H9 (cell line): ENCODE measurements at regions not wholly inside any gene's neighbourhood (a gene's known extent, or its start where the extent isn't known, plus 50 kb on each side); places are given as distances from the start of the nearest gene placed in this dataset.
A peak's percentile ranks its signal among the peaks of the same experiment; 100 is the strongest.

Experiments used
- DNase-seq: peaks from one replicate; pipeline ENCODE4 v3.0.0-alpha.2; 2017
- H2AFZ ChIP-seq: one replicate; pipeline ENCODE4 v1.6.1; 2013; ENCODE audit warnings: mild to moderate bottlenecking, low read length, control low read depth, moderate library complexity
- H2AK5ac ChIP-seq: 2 replicates; pipeline ENCODE4 v1.6.1; 2013; ENCODE audit warnings: low read length, control low read depth, mixed read lengths; ENCODE audit not compliant: insufficient read length
- H2BK120ac ChIP-seq: one replicate; pipeline ENCODE4 v1.6.1; 2013; ENCODE audit warnings: low read depth, mild to moderate bottlenecking, low read length, control low read depth, inconsistent platforms; ENCODE audit not compliant: poor library complexity, severe bottlenecking
- H2BK12ac ChIP-seq: 2 replicates; pipeline ENCODE4 v1.6.1; 2013; ENCODE audit warnings: low read length, control low read depth, mixed read lengths, low read depth; ENCODE audit not compliant: insufficient read length
- H2BK15ac ChIP-seq: 2 replicates; pipeline ENCODE4 v1.6.1; 2013; ENCODE audit warnings: low read depth, low read length, control low read depth
- H2BK20ac ChIP-seq: one replicate; pipeline ENCODE4 v1.6.1; 2013; ENCODE audit warnings: low read depth, mild to moderate bottlenecking, low read length, control low read depth, inconsistent platforms; ENCODE audit not compliant: poor library complexity, severe bottlenecking
- H2BK5ac ChIP-seq: 2 replicates; pipeline ENCODE4 v1.6.1; 2013; ENCODE audit warnings: low read length, control low read depth, mixed read lengths; ENCODE audit not compliant: insufficient read length
- H3K14ac ChIP-seq: 2 replicates; pipeline ENCODE4 v1.6.1; 2013; ENCODE audit warnings: low read length, control low read depth; ENCODE audit not compliant: insufficient read depth
- H3K18ac ChIP-seq: 2 replicates; pipeline ENCODE4 v1.6.1; 2013; ENCODE audit warnings: low read depth, mild to moderate bottlenecking, mixed read lengths, low read length, control low read depth; ENCODE audit not compliant: insufficient read length
- H3K23ac ChIP-seq: 2 replicates; pipeline ENCODE4 v1.6.1; 2013; ENCODE audit warnings: low read length, control low read depth, mixed read lengths, low read depth; ENCODE audit not compliant: insufficient read length
- H3K23me2 ChIP-seq: 2 replicates; pipeline ENCODE4 v1.6.1; 2013; ENCODE audit warnings: low read depth, mild to moderate bottlenecking, mixed read lengths, low read length, control low read depth; ENCODE audit not compliant: insufficient read length, poor library complexity, severe bottlenecking
- H3K27ac ChIP-seq: 2 replicates; pipeline ENCODE4 v1.5.1; 2013; ENCODE audit warnings: low read length, control low read depth, mixed read lengths, low read depth; ENCODE audit not compliant: insufficient read length
- H3K27me3 ChIP-seq: 2 replicates; pipeline ENCODE4 v1.6.1; 2013; ENCODE audit warnings: low read length, control low read depth, inconsistent platforms; ENCODE audit not compliant: insufficient read depth
- H3K4ac ChIP-seq: 2 replicates; pipeline ENCODE4 v1.6.1; 2013; ENCODE audit warnings: low read depth, mild to moderate bottlenecking, control low read depth, inconsistent platforms, low read length, moderate library complexity
- H3K4me1 ChIP-seq: 2 replicates; pipeline ENCODE4 v1.6.1; 2013; ENCODE audit warnings: low read length, control low read depth, inconsistent platforms; ENCODE audit not compliant: insufficient read depth
- H3K4me2 ChIP-seq: 2 replicates; pipeline ENCODE4 v1.6.1; 2013; ENCODE audit warnings: low read length, control low read depth, mixed read lengths; ENCODE audit not compliant: insufficient read length, insufficient read depth
- H3K56ac ChIP-seq: 2 replicates; pipeline ENCODE4 v1.6.1; 2013; ENCODE audit warnings: low read depth, mild to moderate bottlenecking, mixed read lengths, low read length, control low read depth; ENCODE audit not compliant: insufficient read length
- H3K79me1 ChIP-seq: 2 replicates; pipeline ENCODE4 v1.6.1; 2013; ENCODE audit warnings: low read depth, mild to moderate bottlenecking, moderate library complexity, low read length, control low read depth, inconsistent platforms; ENCODE audit not compliant: insufficient read depth, poor library complexity, severe bottlenecking
- H3K79me2 ChIP-seq: 2 replicates; pipeline ENCODE4 v1.6.1; 2013; ENCODE audit warnings: low read length, control low read depth, inconsistent platforms; ENCODE audit not compliant: insufficient read depth
- H3K9ac ChIP-seq: 2 replicates; pipeline ENCODE4 v1.6.1; 2013; ENCODE audit warnings: low read length, control low read depth, mixed read lengths; ENCODE audit not compliant: insufficient read length; ENCODE audit errors: extremely low read depth
- H3K9me3 ChIP-seq: one replicate; pipeline ENCODE4 v1.6.1; 2013; ENCODE audit warnings: low read depth, low read length, inconsistent platforms; ENCODE audit not compliant: control insufficient read depth
- H3T11ph ChIP-seq: one replicate; pipeline ENCODE4 v1.6.1; 2013; ENCODE audit warnings: mild to moderate bottlenecking, low read length, control low read depth, inconsistent platforms
- H4K20me1 ChIP-seq: one replicate; pipeline ENCODE4 v1.6.1; 2013; ENCODE audit not compliant: control insufficient read depth, insufficient read length, insufficient read depth
- H4K5ac ChIP-seq: 2 replicates; pipeline ENCODE4 v1.6.1; 2013; ENCODE audit warnings: low read depth, mild to moderate bottlenecking, mixed read lengths, low read length, control low read depth; ENCODE audit not compliant: insufficient read length
- H4K8ac ChIP-seq: replicated peaks from 2 replicates; pipeline ENCODE4 v1.6.1; 2013; ENCODE audit warnings: low read length, control low read depth, mixed read lengths, low read depth; ENCODE audit not compliant: insufficient read length
- H4K91ac ChIP-seq: 2 replicates; pipeline ENCODE4 v1.6.1; 2013; ENCODE audit warnings: low read depth, mild to moderate bottlenecking, moderate library complexity, mixed read lengths, low read length, control low read depth; ENCODE audit not compliant: insufficient read length
- H3K27ac Mint-ChIP-seq, 3 experiments: 2 replicates in 2 of 3; 3 replicates in 1 of 3; pipeline ENCODE4 v1.8.0; 2020 to 2021; ENCODE audit warnings: mixed read lengths in 3 of 3, mild to moderate bottlenecking in 1 of 3, moderate library complexity in 1 of 3
- H3K27me3 Mint-ChIP-seq: 2 replicates; pipeline ENCODE4 v1.8.0; 2021; ENCODE audit warnings: low read depth, mild to moderate bottlenecking, moderate library complexity, mixed read lengths
- H3K36me3 Mint-ChIP-seq, 3 experiments: 2 replicates in 2 of 3; 3 replicates in 1 of 3; pipeline ENCODE4 v1.8.0; 2020 to 2021; ENCODE audit warnings: low read depth in 3 of 3, mixed read lengths in 3 of 3; ENCODE audit not compliant: insufficient read depth in 1 of 3
- H3K4me1 Mint-ChIP-seq, 2 experiments: 2 replicates each; pipeline ENCODE4 v1.8.0; 2020; ENCODE audit warnings: mixed read lengths in 2 of 2
- H3K4me3 Mint-ChIP-seq, 2 experiments: 2 replicates in 1 of 2; 3 replicates in 1 of 2; pipeline ENCODE4 v1.8.0; 2020 to 2021; ENCODE audit warnings: mild to moderate bottlenecking in 2 of 2, mixed read lengths in 2 of 2, moderate library complexity in 1 of 2
- H3K9me3 Mint-ChIP-seq, 2 experiments: 2 replicates in 1 of 2; 3 replicates in 1 of 2; pipeline ENCODE4 v1.8.0; 2020; ENCODE audit warnings: mild to moderate bottlenecking in 2 of 2, mixed read lengths in 2 of 2, moderate library complexity in 1 of 2
- WGBS: extraction: QIAGEN DNeasy Blood & Tissue Kit; methylation state at CpG from one replicate; pipeline ENCODE4 v1.1.7; 2013; ENCODE audit warnings: missing lambda C conversion rate, low lambda C conversion rate, mixed read lengths; ENCODE audit not compliant: insufficient read length; ENCODE audit errors: extremely low coverage; 5-methylcytosine and 5-hydroxymethylcytosine counted together
- TF ChIP-seq, protein P1 (sequence below): fragments of 200-600 bp; sonication (generic); conservative IDR thresholded peaks from 3 replicates; pipeline ENCODE4 v1.8.0; 2021; ENCODE audit warnings: antibody characterized with exemption, mild to moderate bottlenecking

DNA sequence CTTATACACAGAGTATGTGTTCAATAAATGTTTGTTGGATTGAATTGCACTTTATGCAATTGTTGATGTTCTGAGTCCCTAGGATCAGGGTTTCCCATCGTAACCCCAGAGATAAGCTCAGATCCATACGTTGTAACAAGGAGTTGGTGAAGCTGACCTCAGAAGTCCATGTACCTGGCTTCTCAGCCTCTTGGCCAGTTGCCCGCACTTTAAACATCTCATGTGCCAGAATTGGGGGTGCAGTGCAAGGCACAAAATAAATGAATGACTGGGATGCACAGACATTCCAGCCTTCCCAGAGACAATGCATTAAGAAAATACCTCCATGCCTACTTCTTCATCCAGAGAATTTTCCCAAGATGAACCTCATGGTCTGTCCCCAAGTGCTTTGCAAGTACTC is 142.9 kb upstream of the IL12A start:
- Histone ChIP-seq H4K20me1 (no peaks in the 10 kb centered on the region), H2AK5ac (no peak overlapping the region), H2BK15ac (no peak overlapping the region), H3K18ac (no peak overlapping the region), H3T11ph (no peak overlapping the region), H4K8ac (no peak overlapping the region), H3K23ac (no peak overlapping the region), H4K5ac (no peak overlapping the region), H3K9me3 (no peaks in the 10 kb centered on the region), H3K9ac (no peak overlapping the region), H3K4me2 (no peak overlapping the region), H4K91ac (no peak overlapping the region), H3K27ac (no peak overlapping the region), H2BK5ac (no peak overlapping the region), H3K79me1 (no peaks in the 10 kb centered on the region), H3K4me1 (no peaks in the 10 kb centered on the region; the same call in 1 of the 2 replicates), H3K56ac (no peak overlapping the region), H3K27me3 (no peaks in the 10 kb centered on the region), H2AFZ (no peak overlapping the region), H2BK120ac (no peak overlapping the region), H3K14ac (no peak overlapping the region), H2BK12ac (no peak overlapping the region), H3K23me2 (no peaks in the 10 kb centered on the region), H3K4ac (no peak overlapping the region), H2BK20ac (no peak overlapping the region), H3K79me2 (peaks cover 2% of the 10 kb centered on the region; the same call in 1 of the 2 replicates)
- Mint-ChIP-seq H3K4me3 (no peak overlapping the region), H3K27me3 (no peaks in the 10 kb centered on the region), H3K4me1 (peaks cover 21 to 22% of the 10 kb centered on the region in 2 experiments), H3K36me3 (peaks cover 2 to 19% (median 13%) of the 10 kb centered on the region in 3 experiments; a peak in 6 of 7 replicates), H3K9me3 (peaks cover 7 to 18% of the 10 kb centered on the region in 2 experiments; a peak in 4 of 5 replicates), H3K27ac (peak overlapping the region in 2 of 3 experiments; percentile 51 to 52; a peak in 2 of 7 replicates)
- no CpG with 5 or more reads among the region's 3 CpGs for WGBS
- no peak for DNase-seq
- TF ChIP-seq, protein P1, sequence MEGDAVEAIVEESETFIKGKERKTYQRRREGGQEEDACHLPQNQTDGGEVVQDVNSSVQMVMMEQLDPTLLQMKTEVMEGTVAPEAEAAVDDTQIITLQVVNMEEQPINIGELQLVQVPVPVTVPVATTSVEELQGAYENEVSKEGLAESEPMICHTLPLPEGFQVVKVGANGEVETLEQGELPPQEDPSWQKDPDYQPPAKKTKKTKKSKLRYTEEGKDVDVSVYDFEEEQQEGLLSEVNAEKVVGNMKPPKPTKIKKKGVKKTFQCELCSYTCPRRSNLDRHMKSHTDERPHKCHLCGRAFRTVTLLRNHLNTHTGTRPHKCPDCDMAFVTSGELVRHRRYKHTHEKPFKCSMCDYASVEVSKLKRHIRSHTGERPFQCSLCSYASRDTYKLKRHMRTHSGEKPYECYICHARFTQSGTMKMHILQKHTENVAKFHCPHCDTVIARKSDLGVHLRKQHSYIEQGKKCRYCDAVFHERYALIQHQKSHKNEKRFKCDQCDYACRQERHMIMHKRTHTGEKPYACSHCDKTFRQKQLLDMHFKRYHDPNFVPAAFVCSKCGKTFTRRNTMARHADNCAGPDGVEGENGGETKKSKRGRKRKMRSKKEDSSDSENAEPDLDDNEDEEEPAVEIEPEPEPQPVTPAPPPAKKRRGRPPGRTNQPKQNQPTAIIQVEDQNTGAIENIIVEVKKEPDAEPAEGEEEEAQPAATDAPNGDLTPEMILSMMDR, result no peak
